ENCODE measurements at regions not wholly inside any gene's neighbourhood (a gene's known extent, or its start where the extent isn't known, plus 50 kb on each side); places are given as distances from the start of the nearest gene placed in this dataset.
"Not testable (repeated sequence)": the region's sequence is repeated elsewhere in the genome, so short reads cannot be mapped to it uniquely, and the experiment has no call there.

DNA sequence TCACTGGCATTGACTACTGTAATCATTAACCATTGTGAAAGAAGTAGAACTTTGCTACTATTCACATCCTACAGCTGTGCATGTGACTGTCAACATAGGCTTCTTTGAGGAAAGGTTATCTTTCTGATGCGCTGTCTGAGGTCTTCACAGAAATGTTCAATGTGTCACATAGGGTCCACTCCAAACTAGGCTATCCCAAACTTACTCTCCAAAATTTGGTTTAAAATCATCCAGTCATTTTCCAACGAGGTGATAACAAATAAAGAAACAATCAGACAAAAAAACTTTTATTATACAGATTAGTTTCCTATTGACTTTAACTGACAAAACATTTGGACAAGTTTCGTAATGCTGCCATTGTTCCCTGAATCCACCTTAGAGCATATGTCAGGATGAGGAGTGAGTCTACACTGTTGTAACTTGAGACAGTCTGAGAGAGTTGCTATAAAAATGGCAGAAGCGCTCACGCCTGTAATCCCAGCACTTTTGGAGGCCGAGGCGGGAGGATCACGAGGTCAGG, 511.6 kb downstream of the PLOD2 start:
- Histone ChIP-seq H3K4me3 (ENCODE audit: low read length in 3 of 3) (no peak overlapping the region), H3K36me3 (ENCODE audit: control insufficient read depth in 3 of 3, insufficient read depth in 3 of 3, low read length in 3 of 3) (no peaks in the 10 kb centered on the region), H3K4me1 (ENCODE audit: control insufficient read depth in 3 of 3, insufficient read depth in 3 of 3, low read length in 3 of 3) (no peaks in the 10 kb centered on the region), H3K9ac (ENCODE audit: low read depth in 1 of 3, low read length in 3 of 3) (no peak overlapping the region), H3K27me3 (ENCODE audit: control insufficient read depth in 3 of 3, insufficient read depth in 3 of 3, low read length in 3 of 3) (no peaks in the 10 kb centered on the region), H3K9me3 (ENCODE audit: control insufficient read depth in 3 of 3, low read length in 3 of 3) (no peaks in the 10 kb centered on the region), H3K27ac (ENCODE audit: low read depth, low read length) (no peak overlapping the region)

DNA sequence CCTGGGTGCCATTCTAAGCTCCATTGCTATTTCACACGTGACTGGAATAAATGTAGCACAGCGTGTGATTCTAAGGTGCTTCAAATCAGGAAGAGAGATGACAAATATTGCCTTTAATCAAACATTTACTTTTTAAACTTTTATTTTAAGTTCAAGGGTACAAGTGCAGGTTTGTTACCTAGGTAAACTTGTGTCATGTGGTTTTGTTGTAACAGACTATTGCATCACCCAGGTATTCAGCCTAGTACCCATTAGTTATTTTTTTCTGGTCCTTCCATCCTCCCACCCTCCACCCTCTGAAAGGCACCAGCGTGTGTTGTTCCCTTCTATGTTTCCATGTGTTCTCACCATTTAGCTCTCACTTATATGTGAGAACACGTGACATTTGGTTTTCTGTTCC, 510.8 kb downstream of the PLOD2 start:
- H3K9ac ChIP-seq (ENCODE audit: low read depth in 1 of 3, low read length in 3 of 3): no peak overlapping the region
- H3K9me3 ChIP-seq (ENCODE audit: control insufficient read depth in 3 of 3, low read length in 3 of 3): no peaks in the 10 kb centered on the region
- no peaks in the 10 kb centered on the region for H3K27me3 ChIP-seq (ENCODE audit: control insufficient read depth in 3 of 3, insufficient read depth in 3 of 3, low read length in 3 of 3)
- no peaks in the 10 kb centered on the region for H3K36me3 ChIP-seq (ENCODE audit: control insufficient read depth in 3 of 3, insufficient read depth in 3 of 3, low read length in 3 of 3)
- no peak overlapping the region for H3K4me3 ChIP-seq (ENCODE audit: low read length in 3 of 3)
- no peaks in the 10 kb centered on the region for H3K4me1 ChIP-seq (ENCODE audit: control insufficient read depth in 3 of 3, insufficient read depth in 3 of 3, low read length in 3 of 3)
- no peak overlapping the region for H3K27ac ChIP-seq (ENCODE audit: low read depth, low read length)

DNA sequence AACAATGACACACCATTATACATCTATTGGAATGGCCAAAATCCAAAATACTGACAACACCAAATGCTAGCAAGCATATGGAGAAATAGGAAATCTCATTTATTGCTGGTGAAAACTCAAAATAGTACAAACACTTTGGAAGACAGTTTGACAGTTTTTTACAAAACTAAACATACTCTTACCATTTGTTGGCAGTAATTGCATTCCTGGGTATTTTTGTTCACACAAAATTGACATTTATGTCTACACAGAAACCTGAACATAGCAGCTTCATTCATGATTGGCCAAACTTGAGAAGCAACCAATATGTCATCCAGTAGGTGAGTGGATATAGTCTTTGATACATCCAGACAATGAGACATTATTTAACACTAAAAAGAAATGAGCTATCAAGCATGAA, 489.9 kb downstream of the PLOD2 start:
- H3K4me1 ChIP-seq (ENCODE audit: control insufficient read depth in 3 of 3, insufficient read depth in 3 of 3, low read length in 3 of 3): no peaks in the 10 kb centered on the region
- no peak overlapping the region for H3K27ac ChIP-seq (ENCODE audit: low read depth, low read length)
- H3K4me3 ChIP-seq (ENCODE audit: low read length in 3 of 3): no peak overlapping the region
- no peaks in the 10 kb centered on the region for H3K9me3 ChIP-seq (ENCODE audit: control insufficient read depth in 3 of 3, low read length in 3 of 3)
- no peak overlapping the region for H3K9ac ChIP-seq (ENCODE audit: low read depth in 1 of 3, low read length in 3 of 3)
- H3K27me3 ChIP-seq (ENCODE audit: control insufficient read depth in 3 of 3, insufficient read depth in 3 of 3, low read length in 3 of 3): no peaks in the 10 kb centered on the region
- H3K36me3 ChIP-seq (ENCODE audit: control insufficient read depth in 3 of 3, insufficient read depth in 3 of 3, low read length in 3 of 3): no peaks in the 10 kb centered on the region

DNA sequence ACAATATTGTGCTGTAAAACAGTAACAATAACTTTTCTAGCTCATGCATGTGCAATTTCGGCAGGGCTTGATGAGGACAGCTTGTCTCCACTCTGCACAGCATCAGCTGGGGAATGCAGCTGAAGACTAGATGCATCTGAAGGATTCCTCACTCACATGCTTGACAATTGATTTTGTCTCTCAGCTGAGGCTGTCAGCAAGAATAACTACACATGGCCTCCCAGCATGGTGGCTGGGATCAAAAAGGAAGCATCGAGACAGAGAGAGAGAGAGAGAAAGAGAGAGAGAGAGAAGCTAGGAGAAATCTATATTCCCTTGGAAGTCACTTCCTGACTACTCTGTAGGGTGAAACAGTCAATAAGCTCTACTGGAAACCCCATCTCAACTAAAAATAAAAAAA, 487.1 kb downstream of the PLOD2 start:
- H3K36me3 ChIP-seq (ENCODE audit: control insufficient read depth in 3 of 3, insufficient read depth in 3 of 3, low read length in 3 of 3): no peaks in the 10 kb centered on the region
- no peaks in the 10 kb centered on the region for H3K27me3 ChIP-seq (ENCODE audit: control insufficient read depth in 3 of 3, insufficient read depth in 3 of 3, low read length in 3 of 3)
- H3K27ac ChIP-seq (ENCODE audit: low read depth, low read length): no peak overlapping the region
- H3K9ac ChIP-seq (ENCODE audit: low read depth in 1 of 3, low read length in 3 of 3): no peak overlapping the region
- H3K4me1 ChIP-seq (ENCODE audit: control insufficient read depth in 3 of 3, insufficient read depth in 3 of 3, low read length in 3 of 3): no peaks in the 10 kb centered on the region
- no peaks in the 10 kb centered on the region for H3K9me3 ChIP-seq (ENCODE audit: control insufficient read depth in 3 of 3, low read length in 3 of 3)
- no peak overlapping the region for H3K4me3 ChIP-seq (ENCODE audit: low read length in 3 of 3)

DNA sequence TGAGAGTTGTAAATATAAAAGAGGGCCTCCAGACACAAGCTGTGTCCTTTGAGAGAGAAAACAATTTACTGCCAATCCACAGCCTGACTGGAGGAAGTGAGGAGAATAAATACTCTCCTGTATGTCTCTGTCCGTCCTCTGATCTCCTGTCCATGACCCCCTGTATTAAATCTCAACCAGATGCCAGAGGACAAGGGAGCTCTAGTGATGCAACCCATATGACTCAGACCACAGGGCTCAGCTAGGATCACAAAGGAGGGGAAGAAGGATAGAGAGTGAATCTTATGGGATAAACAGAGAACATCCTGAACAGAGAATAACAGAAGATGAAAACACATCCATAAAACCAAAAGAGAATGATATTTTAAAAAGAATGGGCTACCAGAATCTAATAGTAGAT, 482.6 kb downstream of the PLOD2 start:
- Histone ChIP-seq H3K36me3 (ENCODE audit: control insufficient read depth in 3 of 3, insufficient read depth in 3 of 3, low read length in 3 of 3) (no peaks in the 10 kb centered on the region), H3K4me3 (ENCODE audit: low read length in 3 of 3) (no peak overlapping the region), H3K27ac (ENCODE audit: low read depth, low read length) (no peak overlapping the region), H3K9ac (ENCODE audit: low read depth in 1 of 3, low read length in 3 of 3) (no peak overlapping the region), H3K4me1 (ENCODE audit: control insufficient read depth in 3 of 3, insufficient read depth in 3 of 3, low read length in 3 of 3) (no peaks in the 10 kb centered on the region), H3K27me3 (ENCODE audit: control insufficient read depth in 3 of 3, insufficient read depth in 3 of 3, low read length in 3 of 3) (no peaks in the 10 kb centered on the region), H3K9me3 (ENCODE audit: control insufficient read depth in 3 of 3, low read length in 3 of 3) (no peaks in the 10 kb centered on the region)

DNA sequence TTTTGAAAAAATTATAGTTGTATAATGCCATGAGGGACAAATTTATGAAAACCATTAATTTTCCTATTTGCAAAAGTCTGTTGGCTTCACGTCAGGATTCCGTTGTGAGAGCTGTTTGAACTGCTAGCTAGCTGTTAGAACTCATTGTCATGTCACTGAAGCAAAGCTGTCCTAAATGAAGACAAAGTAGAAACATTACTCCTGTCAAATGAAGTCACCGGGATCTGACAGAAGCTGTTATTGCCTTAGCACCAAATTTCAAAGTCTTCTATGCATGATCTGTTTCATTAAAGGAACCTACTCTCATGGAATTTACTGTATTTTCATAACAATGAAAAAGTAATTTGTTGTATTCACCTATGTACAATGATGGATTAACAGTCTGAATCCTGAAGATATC, 479.8 kb downstream of the PLOD2 start:
- Histone ChIP-seq H3K27me3 (ENCODE audit: control insufficient read depth in 3 of 3, insufficient read depth in 3 of 3, low read length in 3 of 3) (no peaks in the 10 kb centered on the region), H3K9me3 (ENCODE audit: control insufficient read depth in 3 of 3, low read length in 3 of 3) (no peaks in the 10 kb centered on the region), H3K36me3 (ENCODE audit: control insufficient read depth in 3 of 3, insufficient read depth in 3 of 3, low read length in 3 of 3) (no peaks in the 10 kb centered on the region), H3K4me3 (ENCODE audit: low read length in 3 of 3) (no peak overlapping the region), H3K9ac (ENCODE audit: low read depth in 1 of 3, low read length in 3 of 3) (no peak overlapping the region), H3K4me1 (ENCODE audit: control insufficient read depth in 3 of 3, insufficient read depth in 3 of 3, low read length in 3 of 3) (no peaks in the 10 kb centered on the region), H3K27ac (ENCODE audit: low read depth, low read length) (no peak overlapping the region)

DNA sequence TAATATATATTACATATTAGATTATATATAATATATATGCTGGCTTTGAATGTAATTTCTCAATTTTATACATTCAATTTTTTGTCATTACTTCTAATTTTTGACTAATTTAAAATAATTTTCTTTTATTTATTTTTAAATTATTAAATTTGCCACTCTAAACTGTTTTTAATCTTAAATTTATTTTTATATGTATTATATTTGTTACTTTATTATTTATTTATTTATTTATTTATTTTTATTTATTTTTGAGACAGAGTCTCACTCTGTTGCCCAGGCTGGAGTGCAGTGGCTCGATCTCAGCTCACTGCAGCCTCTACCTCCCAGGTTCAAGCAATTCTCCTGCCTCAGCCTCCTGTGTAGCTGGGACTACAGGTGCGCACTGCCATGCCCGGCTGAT, 473.0 kb downstream of the PLOD2 start:
- H3K9ac ChIP-seq (ENCODE audit: low read depth in 1 of 3, low read length in 3 of 3); H3K4me3 ChIP-seq (ENCODE audit: low read length in 3 of 3); H3K9me3 ChIP-seq (ENCODE audit: control insufficient read depth in 3 of 3, low read length in 3 of 3); H3K36me3 ChIP-seq (ENCODE audit: control insufficient read depth in 3 of 3, insufficient read depth in 3 of 3, low read length in 3 of 3); H3K27me3 ChIP-seq (ENCODE audit: control insufficient read depth in 3 of 3, insufficient read depth in 3 of 3, low read length in 3 of 3); H3K4me1 ChIP-seq (ENCODE audit: control insufficient read depth in 3 of 3, insufficient read depth in 3 of 3, low read length in 3 of 3); H3K27ac ChIP-seq (ENCODE audit: low read depth, low read length): not testable (repeated sequence)

DNA sequence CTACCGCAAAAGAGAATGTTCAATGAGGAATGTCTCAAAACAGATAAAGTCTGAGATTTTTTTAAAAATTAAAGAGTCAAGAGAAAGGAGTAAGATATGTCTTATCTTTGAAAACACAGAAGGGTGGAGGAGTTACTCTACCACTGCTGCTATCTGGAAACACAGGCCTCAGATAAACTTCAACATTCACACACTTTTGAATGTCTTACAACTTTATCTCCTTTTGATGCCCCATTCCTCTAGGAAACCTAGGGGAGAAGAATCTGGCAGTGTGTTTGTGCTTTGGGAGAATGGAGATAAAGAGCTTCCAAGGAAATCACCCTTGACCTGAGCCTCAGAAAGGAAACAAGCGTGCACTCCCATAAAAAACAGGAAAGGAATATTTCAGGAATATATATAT, 468.2 kb downstream of the PLOD2 start:
- Histone ChIP-seq H3K27ac (ENCODE audit: low read depth, low read length) (no peak overlapping the region), H3K4me3 (ENCODE audit: low read length in 3 of 3) (no peak overlapping the region), H3K9me3 (ENCODE audit: control insufficient read depth in 3 of 3, low read length in 3 of 3) (no peaks in the 10 kb centered on the region), H3K9ac (ENCODE audit: low read depth in 1 of 3, low read length in 3 of 3) (no peak overlapping the region), H3K27me3 (ENCODE audit: control insufficient read depth in 3 of 3, insufficient read depth in 3 of 3, low read length in 3 of 3) (no peaks in the 10 kb centered on the region), H3K36me3 (ENCODE audit: control insufficient read depth in 3 of 3, insufficient read depth in 3 of 3, low read length in 3 of 3) (no peaks in the 10 kb centered on the region), H3K4me1 (ENCODE audit: control insufficient read depth in 3 of 3, insufficient read depth in 3 of 3, low read length in 3 of 3) (no peaks in the 10 kb centered on the region)

DNA sequence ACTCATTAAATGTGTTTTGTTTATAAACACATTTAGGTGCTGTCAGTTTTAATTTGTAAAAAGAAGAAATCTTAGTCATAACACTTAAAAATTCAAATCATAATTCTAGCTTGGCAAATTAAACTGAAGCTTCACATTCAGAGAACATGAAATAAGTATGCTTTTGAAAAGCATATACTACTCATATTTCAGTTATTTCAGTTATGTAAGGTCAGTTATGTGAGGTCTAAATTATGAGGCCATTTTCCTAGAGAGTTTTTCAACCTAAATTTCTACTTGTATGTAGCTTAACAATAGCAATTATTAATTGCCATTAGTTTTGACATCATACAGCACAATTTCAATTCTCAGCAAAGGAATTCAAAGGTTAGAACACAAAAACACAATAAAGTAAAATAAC, 465.0 kb downstream of the PLOD2 start:
- Histone ChIP-seq H3K36me3 (ENCODE audit: control insufficient read depth in 3 of 3, insufficient read depth in 3 of 3, low read length in 3 of 3) (no peaks in the 10 kb centered on the region), H3K4me1 (ENCODE audit: control insufficient read depth in 3 of 3, insufficient read depth in 3 of 3, low read length in 3 of 3) (no peaks in the 10 kb centered on the region), H3K9me3 (ENCODE audit: control insufficient read depth in 3 of 3, low read length in 3 of 3) (no peaks in the 10 kb centered on the region), H3K27ac (ENCODE audit: low read depth, low read length) (no peak overlapping the region), H3K4me3 (ENCODE audit: low read length in 3 of 3) (no peak overlapping the region), H3K27me3 (ENCODE audit: control insufficient read depth in 3 of 3, insufficient read depth in 3 of 3, low read length in 3 of 3) (no peaks in the 10 kb centered on the region), H3K9ac (ENCODE audit: low read depth in 1 of 3, low read length in 3 of 3) (no peak overlapping the region)

DNA sequence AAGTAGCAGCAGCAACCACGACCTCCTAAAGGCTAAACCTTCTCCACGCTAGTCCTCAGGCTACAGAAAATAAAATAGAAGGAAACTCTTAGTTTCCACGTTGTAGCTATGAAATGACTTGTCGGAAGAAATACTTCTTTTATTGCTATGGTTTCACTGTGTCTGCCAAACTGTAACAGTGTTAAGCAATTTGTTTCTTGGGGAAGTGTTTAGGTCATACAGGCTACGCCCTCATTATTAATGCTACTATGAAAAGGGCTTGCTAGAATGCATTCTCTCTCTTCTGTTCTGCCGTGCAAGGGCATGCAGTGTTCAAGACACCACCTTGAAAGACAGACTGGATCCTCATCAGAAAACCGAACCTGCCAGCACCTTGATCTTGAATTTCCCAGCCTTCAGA, 462.7 kb downstream of the PLOD2 start:
- Histone ChIP-seq H3K4me3 (ENCODE audit: low read length in 3 of 3) (no peak overlapping the region), H3K27me3 (ENCODE audit: control insufficient read depth in 3 of 3, insufficient read depth in 3 of 3, low read length in 3 of 3) (no peaks in the 10 kb centered on the region), H3K4me1 (ENCODE audit: control insufficient read depth in 3 of 3, insufficient read depth in 3 of 3, low read length in 3 of 3) (no peaks in the 10 kb centered on the region), H3K27ac (ENCODE audit: low read depth, low read length) (no peak overlapping the region), H3K9ac (ENCODE audit: low read depth in 1 of 3, low read length in 3 of 3) (no peak overlapping the region), H3K9me3 (ENCODE audit: control insufficient read depth in 3 of 3, low read length in 3 of 3) (no peaks in the 10 kb centered on the region), H3K36me3 (ENCODE audit: control insufficient read depth in 3 of 3, insufficient read depth in 3 of 3, low read length in 3 of 3) (no peaks in the 10 kb centered on the region)

DNA sequence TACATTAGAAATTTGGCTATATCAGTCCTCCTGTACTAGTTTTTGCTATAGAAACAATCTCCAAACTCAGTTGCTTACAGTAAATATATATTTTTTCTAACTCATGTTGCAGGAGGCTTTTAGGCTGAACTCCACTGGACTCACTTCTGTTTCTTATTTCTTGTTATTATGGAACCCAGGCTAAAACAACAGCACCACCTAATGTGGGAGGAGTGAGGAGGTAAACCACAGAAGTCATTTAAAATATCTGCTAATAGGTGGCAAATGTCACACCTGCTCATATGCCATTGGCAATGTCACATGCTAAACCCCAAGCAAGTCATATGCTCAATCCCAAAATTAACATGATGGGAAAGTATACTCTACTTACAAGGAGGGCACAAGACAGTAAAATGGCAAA, 462.2 kb downstream of the PLOD2 start:
- no peaks in the 10 kb centered on the region for H3K4me1 ChIP-seq (ENCODE audit: control insufficient read depth in 3 of 3, insufficient read depth in 3 of 3, low read length in 3 of 3)
- no peak overlapping the region for H3K4me3 ChIP-seq (ENCODE audit: low read length in 3 of 3)
- no peak overlapping the region for H3K9ac ChIP-seq (ENCODE audit: low read depth in 1 of 3, low read length in 3 of 3)
- H3K9me3 ChIP-seq (ENCODE audit: control insufficient read depth in 3 of 3, low read length in 3 of 3): no peaks in the 10 kb centered on the region
- H3K27me3 ChIP-seq (ENCODE audit: control insufficient read depth in 3 of 3, insufficient read depth in 3 of 3, low read length in 3 of 3): no peaks in the 10 kb centered on the region
- no peak overlapping the region for H3K27ac ChIP-seq (ENCODE audit: low read depth, low read length)
- H3K36me3 ChIP-seq (ENCODE audit: control insufficient read depth in 3 of 3, insufficient read depth in 3 of 3, low read length in 3 of 3): no peaks in the 10 kb centered on the region
